ENCODE measurements at regions not wholly inside any gene's neighbourhood (a gene's known extent, or its start where the extent isn't known, plus 50 kb on each side); places are given as distances from the start of the nearest gene placed in this dataset.

GRCh38 chr13:111530137-111530870 lies 209.9 kb downstream of the TEX29 start:
- Histone ChIP-seq H3K9ac (ENCODE audit: low read length) (no peak overlapping the region), H3K27ac (ENCODE audit: low read length) (no peak overlapping the region), H3K4me1 (ENCODE audit: low read length) (no peaks in the 10 kb centered on the region), H3K9me2 (replicated peaks; ENCODE audit: insufficient read depth, low read length) (no peaks in the 10 kb centered on the region), H3F3A (ENCODE audit: insufficient read depth, low read length) (no peaks in the 10 kb centered on the region), H3K4me2 (ENCODE audit: low read depth, low read length) (no peak overlapping the region), H3K79me2 (ENCODE audit: low read length) (peaks cover 32% of the 10 kb centered on the region), H3K27me3 (replicated peaks; ENCODE audit: insufficient read depth, low read length) (no peaks in the 10 kb centered on the region), H3K9me3 (replicated peaks; ENCODE audit: insufficient read depth, low read length) (no peaks in the 10 kb centered on the region), H2AFZ (ENCODE audit: low read length) (no peak overlapping the region), H3K36me3 (replicated peaks; ENCODE audit: insufficient read depth, low read length) (no peaks in the 10 kb centered on the region; the same call in 1 of the 2 replicates), H4K20me1 (ENCODE audit: insufficient read depth, low read length) (no peaks in the 10 kb centered on the region), H3K4me3 (ENCODE audit: low read length) (no peak overlapping the region)
- DNase-seq, result no peak
- TF ChIP-seq EZH2phosphoT487 (IDR thresholded peaks at IDR 0.05; ENCODE audit: low read length), result no peak

GRCh38 chr13:111531505-111531904 lies 211.1 kb downstream of the TEX29 start:
- Histone ChIP-seq H3K36me3 (replicated peaks; ENCODE audit: insufficient read depth, low read length) (no peaks in the 10 kb centered on the region; the same call in 1 of the 2 replicates), H4K20me1 (ENCODE audit: insufficient read depth, low read length) (no peaks in the 10 kb centered on the region), H3F3A (ENCODE audit: insufficient read depth, low read length) (no peaks in the 10 kb centered on the region), H3K9me2 (replicated peaks; ENCODE audit: insufficient read depth, low read length) (no peaks in the 10 kb centered on the region), H3K27me3 (replicated peaks; ENCODE audit: insufficient read depth, low read length) (no peaks in the 10 kb centered on the region), H3K4me2 (ENCODE audit: low read depth, low read length) (no peak overlapping the region), H2AFZ (ENCODE audit: low read length) (no peak overlapping the region), H3K4me1 (ENCODE audit: low read length) (no peaks in the 10 kb centered on the region), H3K9ac (ENCODE audit: low read length) (no peak overlapping the region), H3K79me2 (ENCODE audit: low read length) (peaks cover 34% of the 10 kb centered on the region), H3K27ac (ENCODE audit: low read length) (no peak overlapping the region), H3K9me3 (replicated peaks; ENCODE audit: insufficient read depth, low read length) (no peaks in the 10 kb centered on the region), H3K4me3 (ENCODE audit: low read length) (no peak overlapping the region)
- no peak for TF ChIP-seq EZH2 (optimal IDR thresholded peaks at IDR 0.05; ENCODE audit: low read depth, low read length)
- TF ChIP-seq EZH2phosphoT487 (IDR thresholded peaks at IDR 0.05; ENCODE audit: low read length), result no peak
- TF ChIP-seq CTCF (IDR thresholded peaks at IDR 0.05; ENCODE audit: low read length), result no peak
- DNase-seq, result no peak

GRCh38 chr13:111532111-111532510 lies 211.7 kb downstream of the TEX29 start:
- TF ChIP-seq EZH2phosphoT487 (IDR thresholded peaks at IDR 0.05; ENCODE audit: low read length) (no peak), CTCF (IDR thresholded peaks at IDR 0.05; ENCODE audit: low read length) (no peak), EZH2 (optimal IDR thresholded peaks at IDR 0.05; ENCODE audit: low read depth, low read length) (no peak)
- H3K4me1 ChIP-seq (ENCODE audit: low read length), result no peaks in the 10 kb centered on the region

More at GRCh38 chr13:111532111-111532510, 211.7 kb downstream of the TEX29 start:
- no peak overlapping the region for H3K9ac ChIP-seq (ENCODE audit: low read length)
- H3F3A ChIP-seq (ENCODE audit: insufficient read depth, low read length), result no peaks in the 10 kb centered on the region
- no peaks in the 10 kb centered on the region for H4K20me1 ChIP-seq (ENCODE audit: insufficient read depth, low read length)
- no peak overlapping the region for H3K4me3 ChIP-seq (ENCODE audit: low read length)
- H3K9me3 ChIP-seq (replicated peaks; ENCODE audit: insufficient read depth, low read length), result no peaks in the 10 kb centered on the region
- no peak overlapping the region for H3K27ac ChIP-seq (ENCODE audit: low read length)
- H3K4me2 ChIP-seq (ENCODE audit: low read depth, low read length), result no peak overlapping the region
- no peaks in the 10 kb centered on the region for H3K9me2 ChIP-seq (replicated peaks; ENCODE audit: insufficient read depth, low read length)
- no peaks in the 10 kb centered on the region for H3K27me3 ChIP-seq (replicated peaks; ENCODE audit: insufficient read depth, low read length)
- H2AFZ ChIP-seq (ENCODE audit: low read length), result no peak overlapping the region
- no peak for DNase-seq
- peaks cover 37% of the 10 kb centered on the region for H3K79me2 ChIP-seq (ENCODE audit: low read length)
- no peaks in the 10 kb centered on the region; the same call in 1 of the 2 replicates for H3K36me3 ChIP-seq (replicated peaks; ENCODE audit: insufficient read depth, low read length)
